Natural killer cell (primary cell): ENCODE measurements at regions not wholly inside any gene's neighbourhood (a gene's known extent, or its start where the extent isn't known, plus 50 kb on each side); places are given as distances from the start of the nearest gene placed in this dataset.

Experiments used
- ATAC-seq, 3 donors: fragments of 150-1000 bp in 2 of 3; fragments of 200-7000 bp in 1 of 3; cut with Tn5 transposase; 1 replicate in 1 of 3; 2 replicates in 2 of 3; pipeline ENCODE4 v1.10.0; 2021; ENCODE audit warnings: mild to moderate bottlenecking in 2 of 3, moderate library complexity in 2 of 3
- DNase-seq, 2 donors: peaks; one replicate each; pipeline versions ENCODE4 v3.0.0 to v3.0.0-alpha.2; 2013 to 2021; ENCODE audit warnings: mixed read lengths in 1 of 2
- H3K27ac ChIP-seq: one replicate; pipeline ENCODE4 v1.5.1; 2013; ENCODE audit warnings: mild to moderate bottlenecking, low read length
- H3K27me3 ChIP-seq: one replicate; pipeline ENCODE4 v1.6.1; 2013; ENCODE audit warnings: low read length; ENCODE audit not compliant: control insufficient read depth, insufficient read depth
- H3K36me3 ChIP-seq: one replicate; pipeline ENCODE4 v1.6.1; 2013; ENCODE audit warnings: low read length; ENCODE audit not compliant: control insufficient read depth, insufficient read depth
- H3K4me1 ChIP-seq: one replicate; pipeline ENCODE4 v1.6.1; 2013; ENCODE audit warnings: low read length; ENCODE audit not compliant: control insufficient read depth, insufficient read depth
- H3K4me3 ChIP-seq: one replicate; pipeline ENCODE4 v1.5.1; 2013; ENCODE audit warnings: low read length
- H3K9me3 ChIP-seq: one replicate; pipeline ENCODE4 v1.6.1; 2013; ENCODE audit warnings: low read length; ENCODE audit not compliant: control insufficient read depth, insufficient read depth
- H3K27ac Mint-ChIP-seq, 2 donors: one replicate each; pipeline ENCODE4 v1.8.0; 2022; ENCODE audit warnings: mild to moderate bottlenecking in 2 of 2, mixed read lengths in 2 of 2, moderate library complexity in 1 of 2
- H3K27me3 Mint-ChIP-seq, 2 donors: one replicate each; pipeline ENCODE4 v1.8.0; 2022; ENCODE audit warnings: low read depth in 2 of 2, mixed read lengths in 2 of 2
- H3K36me3 Mint-ChIP-seq: one replicate; pipeline ENCODE4 v1.8.0; 2022; ENCODE audit warnings: mixed read lengths
- H3K4me1 Mint-ChIP-seq, 2 donors: one replicate each; pipeline ENCODE4 v1.8.0; 2022; ENCODE audit warnings: mixed read lengths in 2 of 2
- H3K4me3 Mint-ChIP-seq: one replicate; pipeline ENCODE4 v1.8.0; 2022; ENCODE audit warnings: mild to moderate bottlenecking, moderate library complexity, mixed read lengths
- H3K9me3 Mint-ChIP-seq, 2 donors: one replicate each; pipeline ENCODE4 v1.8.0; 2022; ENCODE audit warnings: mixed read lengths in 2 of 2
- WGBS: methylation state at CpG from one replicate; pipeline ENCODE4 v1.1.7; 2013; ENCODE audit warnings: missing lambda C conversion rate; ENCODE audit not compliant: insufficient coverage; 5-methylcytosine and 5-hydroxymethylcytosine counted together
- intact Hi-C: fragments of 100-400 bp; cut with micrococcal nuclease; formaldehyde crosslinking; loops from one replicate; pipeline ENCODE4 v1.14.2; 2022
- TF ChIP-seq, protein P1 (sequence below): fragments of 200-600 bp; IDR thresholded peaks from one replicate; pipeline ENCODE4 v1.8.0; 2022; ENCODE audit warnings: antibody characterized with exemption

DNA sequence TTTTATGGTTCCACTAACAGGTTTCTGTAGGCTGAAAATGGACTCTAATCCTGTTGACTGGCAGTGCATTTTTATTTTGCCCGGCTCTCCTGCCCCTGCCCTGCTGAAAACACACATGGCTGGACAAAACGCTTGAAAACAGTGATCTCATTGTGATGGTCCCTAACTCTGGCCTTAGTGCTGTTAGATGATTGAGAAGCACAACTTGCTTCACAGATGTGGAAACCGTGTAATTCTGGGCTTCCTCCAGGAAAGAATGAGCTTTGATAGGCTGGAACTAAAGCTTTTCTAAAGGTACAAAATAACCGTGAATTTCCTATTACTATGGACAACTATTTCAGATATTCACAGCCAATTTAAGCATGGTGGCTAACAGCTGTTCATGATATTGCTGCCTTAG is 121.4 kb downstream of the VGLL3 start:
- Mint-ChIP-seq H3K9me3 (peaks cover 13 to 19% of the 10 kb centered on the region in 2 donors), H3K4me3 (no peak overlapping the region), H3K36me3 (peaks cover 13% of the 10 kb centered on the region), H3K4me1 (no peaks in the 10 kb centered on the region), H3K27ac (no peak overlapping the region), H3K27me3 (no peaks in the 10 kb centered on the region)
- TF ChIP-seq, protein P1, sequence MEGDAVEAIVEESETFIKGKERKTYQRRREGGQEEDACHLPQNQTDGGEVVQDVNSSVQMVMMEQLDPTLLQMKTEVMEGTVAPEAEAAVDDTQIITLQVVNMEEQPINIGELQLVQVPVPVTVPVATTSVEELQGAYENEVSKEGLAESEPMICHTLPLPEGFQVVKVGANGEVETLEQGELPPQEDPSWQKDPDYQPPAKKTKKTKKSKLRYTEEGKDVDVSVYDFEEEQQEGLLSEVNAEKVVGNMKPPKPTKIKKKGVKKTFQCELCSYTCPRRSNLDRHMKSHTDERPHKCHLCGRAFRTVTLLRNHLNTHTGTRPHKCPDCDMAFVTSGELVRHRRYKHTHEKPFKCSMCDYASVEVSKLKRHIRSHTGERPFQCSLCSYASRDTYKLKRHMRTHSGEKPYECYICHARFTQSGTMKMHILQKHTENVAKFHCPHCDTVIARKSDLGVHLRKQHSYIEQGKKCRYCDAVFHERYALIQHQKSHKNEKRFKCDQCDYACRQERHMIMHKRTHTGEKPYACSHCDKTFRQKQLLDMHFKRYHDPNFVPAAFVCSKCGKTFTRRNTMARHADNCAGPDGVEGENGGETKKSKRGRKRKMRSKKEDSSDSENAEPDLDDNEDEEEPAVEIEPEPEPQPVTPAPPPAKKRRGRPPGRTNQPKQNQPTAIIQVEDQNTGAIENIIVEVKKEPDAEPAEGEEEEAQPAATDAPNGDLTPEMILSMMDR: no peak
- ATAC-seq (no peak), DNase-seq (no peak)
- 75% methylated on average over 3 of the region's 4 CpGs for WGBS
- H3K36me3 ChIP-seq: no peaks in the 10 kb centered on the region
- H3K27ac ChIP-seq: no peak overlapping the region
- no peaks in the 10 kb centered on the region for H3K4me1 ChIP-seq
- H3K4me3 ChIP-seq: no peak overlapping the region
- H3K9me3 ChIP-seq: peaks cover 2% of the 10 kb centered on the region
- no peaks in the 10 kb centered on the region for H3K27me3 ChIP-seq
- intact Hi-C loops: no loop called here

DNA sequence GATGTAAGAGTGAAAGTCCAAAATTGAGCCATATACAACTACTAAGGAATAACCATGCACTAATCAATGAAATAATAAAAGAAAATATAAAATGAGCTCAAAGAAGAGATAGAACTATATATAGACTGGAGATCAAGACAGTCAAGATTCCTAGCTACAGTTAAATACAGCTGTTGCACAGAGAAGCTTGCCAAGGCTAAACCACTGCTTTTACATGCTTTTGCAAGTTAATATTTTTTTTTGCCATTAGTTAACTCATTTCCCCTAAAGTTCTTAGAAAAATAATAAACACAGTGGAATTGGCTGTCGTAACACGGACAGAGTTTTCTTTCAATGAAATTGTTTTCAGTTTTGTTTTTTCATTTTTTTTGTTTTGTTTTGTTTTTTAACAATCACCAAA is 123.0 kb downstream of the VGLL3 start:
- peaks cover 9 to 15% of the 10 kb centered on the region in 2 donors for H3K9me3 Mint-ChIP-seq
- intact Hi-C loops: no loop called here
- WGBS: no CpG with 5 or more reads among the region's 2 CpGs
- ATAC-seq (no peak), DNase-seq (no peak)
- H3K27ac Mint-ChIP-seq: no peak overlapping the region
- TF ChIP-seq, protein P1: no peak
- H3K4me3 ChIP-seq: no peak overlapping the region
- peaks cover 7% of the 10 kb centered on the region for H3K9me3 ChIP-seq
- H3K4me1 ChIP-seq: no peaks in the 10 kb centered on the region
- no peaks in the 10 kb centered on the region for H3K36me3 ChIP-seq
- H3K27ac ChIP-seq: no peak overlapping the region
- no peaks in the 10 kb centered on the region for H3K36me3 Mint-ChIP-seq
- no peaks in the 10 kb centered on the region for H3K27me3 ChIP-seq
- H3K4me1 Mint-ChIP-seq: no peaks in the 10 kb centered on the region
- no peak overlapping the region for H3K4me3 Mint-ChIP-seq
- no peaks in the 10 kb centered on the region for H3K27me3 Mint-ChIP-seq

DNA sequence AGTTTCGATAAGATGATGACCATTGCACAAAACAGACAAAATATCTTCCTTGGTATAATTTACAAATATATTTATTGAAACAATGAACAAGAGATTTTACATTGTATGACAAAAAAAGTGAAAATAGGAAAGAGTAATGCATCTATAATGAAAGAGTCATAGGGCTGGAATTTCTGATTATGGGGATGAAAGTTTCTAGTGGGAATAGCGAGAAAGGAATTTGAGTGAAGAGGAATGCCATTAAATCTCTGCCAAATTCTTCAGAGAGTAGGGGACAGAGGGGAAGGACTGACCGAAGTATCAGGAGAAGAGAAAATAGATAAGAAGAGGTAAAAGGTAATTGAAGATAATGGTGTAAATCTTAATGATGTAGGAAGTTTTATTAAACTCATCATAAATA is 125.4 kb downstream of the VGLL3 start:
- H3K36me3 ChIP-seq: no peaks in the 10 kb centered on the region
- WGBS: 95% methylated on average over 2 of the region's 3 CpGs
- intact Hi-C loops: no loop called here
- no peak overlapping the region for H3K27ac Mint-ChIP-seq
- peaks cover 6% of the 10 kb centered on the region for H3K36me3 Mint-ChIP-seq
- H3K9me3 ChIP-seq: peaks cover 10% of the 10 kb centered on the region
- no peak overlapping the region for H3K27ac ChIP-seq
- H3K27me3 ChIP-seq: no peaks in the 10 kb centered on the region
- H3K4me3 ChIP-seq: no peak overlapping the region
- TF ChIP-seq, protein P1: no peak
- no peak overlapping the region for H3K4me3 Mint-ChIP-seq
- no peak for DNase-seq
- H3K9me3 Mint-ChIP-seq: peaks cover 18 to 19% of the 10 kb centered on the region in 2 donors
- ATAC-seq: no peak
- no peaks in the 10 kb centered on the region for H3K4me1 Mint-ChIP-seq
- no peaks in the 10 kb centered on the region for H3K4me1 ChIP-seq
- no peaks in the 10 kb centered on the region for H3K27me3 Mint-ChIP-seq

DNA sequence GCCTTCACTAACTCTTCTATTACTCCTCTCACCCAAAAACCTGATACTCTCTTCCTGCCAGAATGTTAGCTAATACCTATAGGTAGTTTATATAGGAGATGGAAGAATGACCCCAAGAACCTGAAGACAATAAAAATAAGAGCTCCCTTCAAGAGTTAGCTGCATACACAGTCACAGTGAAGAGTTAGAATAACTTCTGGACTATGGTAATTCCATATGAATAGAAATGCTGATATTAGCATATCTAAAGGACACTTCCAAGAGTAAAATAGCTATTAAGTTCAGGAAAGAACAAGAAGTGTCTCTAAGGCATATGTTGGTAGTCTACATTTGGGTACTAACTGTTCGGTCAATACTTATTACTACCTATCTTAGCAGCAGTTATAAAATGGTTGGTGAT is 134.2 kb downstream of the VGLL3 start:
- Mint-ChIP-seq H3K4me1 (no peaks in the 10 kb centered on the region), H3K4me3 (no peak overlapping the region), H3K36me3 (peaks cover 6% of the 10 kb centered on the region), H3K27ac (no peak overlapping the region), H3K27me3 (no peaks in the 10 kb centered on the region), H3K9me3 (peaks cover 3 to 10% of the 10 kb centered on the region in 2 donors)
- intact Hi-C loops: no loop called here
- ATAC-seq (no peak), DNase-seq (no peak)
- TF ChIP-seq, protein P1: no peak
- H3K4me3 ChIP-seq: no peak overlapping the region
- H3K4me1 ChIP-seq: no peaks in the 10 kb centered on the region
- WGBS: no CpG with 5 or more reads among the region's 1 CpG
- H3K36me3 ChIP-seq: no peaks in the 10 kb centered on the region
- H3K27me3 ChIP-seq: no peaks in the 10 kb centered on the region
- H3K9me3 ChIP-seq: no peaks in the 10 kb centered on the region
- H3K27ac ChIP-seq: no peak overlapping the region
